Activated T-helper 2 cell treated with anti-CD3 and anti-CD28 coated beads, Interferon-gamma antibody, Interleukin-2, Interleukin-4, amounts not matched to agents 10 μg/mL and 5 μg/mL and 100 μg/mL, durations not matched to agents 14 hours and 24 hours and 36 hours (primary cell): ENCODE measurements at regions not wholly inside any gene's neighbourhood (a gene's known extent, or its start where the extent isn't known, plus 50 kb on each side); places are given as distances from the start of the nearest gene placed in this dataset.

Experiments
- DNase-seq: peaks from one replicate; pipeline ENCODE4 v3.0.0; 2021; ENCODE audit warnings: low spot score
- H3K27ac Mint-ChIP-seq: one replicate; pipeline ENCODE4 v1.8.0; 2021; ENCODE audit warnings: mixed read lengths
- H3K27me3 Mint-ChIP-seq: one replicate; pipeline ENCODE4 v1.8.0; 2021; ENCODE audit warnings: low read depth, mixed read lengths
- H3K36me3 Mint-ChIP-seq: one replicate; pipeline ENCODE4 v1.8.0; 2021; ENCODE audit warnings: low read depth, mixed read lengths
- H3K4me1 Mint-ChIP-seq: one replicate; pipeline ENCODE4 v1.8.0; 2021; ENCODE audit warnings: low read depth, mixed read lengths
- H3K4me3 Mint-ChIP-seq: one replicate; pipeline ENCODE4 v1.8.0; 2021; ENCODE audit warnings: low read depth, mild to moderate bottlenecking, moderate library complexity, mixed read lengths
- H3K9me3 Mint-ChIP-seq: one replicate; pipeline ENCODE4 v1.8.0; 2021; ENCODE audit warnings: mixed read lengths
- intact Hi-C: fragments of 100-400 bp; cut with micrococcal nuclease; formaldehyde crosslinking; loops from one replicate; pipeline ENCODE4 v1.15.1; 2023

DNA sequence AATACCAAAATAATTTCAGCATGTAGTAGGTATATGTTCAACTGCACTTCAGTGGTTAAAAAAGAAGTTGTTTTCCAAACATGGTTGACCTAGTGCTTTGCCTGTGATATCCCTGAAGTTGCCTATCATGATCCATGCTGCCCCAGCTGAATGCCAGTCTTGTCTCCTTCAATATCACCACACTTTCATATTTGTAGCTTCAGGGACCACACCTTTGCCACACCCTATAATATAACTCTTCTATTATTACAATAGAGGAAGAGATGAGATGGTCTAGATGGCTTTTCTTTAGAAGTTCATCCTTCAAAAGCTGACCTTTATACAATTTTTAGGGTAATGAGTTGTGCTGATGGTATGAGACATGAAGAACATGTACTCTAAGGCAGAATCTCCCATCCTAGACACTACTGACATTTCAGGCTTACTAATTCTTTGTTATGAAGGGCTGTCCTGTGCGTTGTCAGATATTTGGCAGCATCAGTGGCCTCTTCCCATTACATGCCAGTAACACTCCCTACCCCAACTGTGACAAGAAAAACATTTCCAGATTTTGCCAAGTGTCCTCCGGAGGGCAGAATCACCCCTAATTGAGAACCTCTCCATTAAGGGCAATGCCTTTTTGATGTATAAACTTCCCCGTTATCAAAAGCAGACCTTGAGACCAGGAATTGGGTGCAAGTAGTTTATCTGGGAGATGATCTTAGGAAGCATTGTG, 76.2 kb upstream of the PLCL2 start:
- Mint-ChIP-seq H3K27me3 (peaks cover 46% of the 10 kb centered on the region), H3K4me1 (peaks cover 14% of the 10 kb centered on the region), H3K27ac (no peak overlapping the region), H3K9me3 (no peaks in the 10 kb centered on the region), H3K4me3 (no peak overlapping the region), H3K36me3 (no peaks in the 10 kb centered on the region)
- no peak for DNase-seq
- intact Hi-C loops: no loop called here

DNA sequence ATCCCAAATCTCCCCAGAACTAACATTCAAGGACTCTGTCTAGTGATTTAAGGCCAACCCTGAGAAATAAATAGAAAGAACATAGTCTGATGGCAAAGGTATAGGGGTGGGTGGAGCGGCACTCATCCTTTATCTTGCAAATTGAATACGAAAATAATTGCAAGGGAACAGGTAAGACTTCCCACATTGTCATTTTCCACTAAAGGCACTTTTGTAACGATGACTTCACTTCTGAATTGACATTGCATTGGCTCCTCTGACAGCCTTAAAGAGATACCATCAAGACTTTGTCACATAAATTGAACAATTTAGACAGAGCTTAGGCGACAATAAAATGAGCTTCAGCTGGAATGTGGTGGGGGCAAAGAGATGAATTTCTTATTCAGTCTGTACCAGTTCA, 75.3 kb upstream of the PLCL2 start:
- Mint-ChIP-seq H3K27ac (no peak overlapping the region), H3K36me3 (no peaks in the 10 kb centered on the region), H3K27me3 (peaks cover 47% of the 10 kb centered on the region), H3K4me3 (no peak overlapping the region), H3K9me3 (peaks cover 3% of the 10 kb centered on the region), H3K4me1 (peaks cover 14% of the 10 kb centered on the region)
- no peak for DNase-seq
- intact Hi-C loops: no loop called here

DNA sequence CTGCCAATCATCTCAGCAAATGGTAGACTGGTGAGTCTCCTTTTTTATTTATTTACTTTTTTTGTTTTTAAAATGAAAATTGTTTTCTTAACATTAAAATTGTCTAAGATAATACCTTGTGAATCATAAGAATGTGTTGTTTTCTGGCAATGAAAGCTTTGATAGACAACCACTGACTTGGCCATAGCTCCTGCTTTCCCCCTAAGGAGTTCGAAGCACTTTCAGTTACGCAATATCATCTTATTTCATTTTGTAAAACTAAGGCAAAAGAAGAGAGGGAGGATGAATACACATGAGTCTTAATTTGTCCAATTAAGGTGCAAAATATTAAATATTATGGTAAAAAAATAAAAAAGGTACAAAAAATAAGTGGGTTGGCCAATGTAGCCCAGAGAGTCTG, 74.8 kb upstream of the PLCL2 start:
- Mint-ChIP-seq H3K27me3 (peaks cover 42% of the 10 kb centered on the region), H3K4me3 (no peak overlapping the region), H3K9me3 (peaks cover 5% of the 10 kb centered on the region), H3K4me1 (peaks cover 14% of the 10 kb centered on the region), H3K36me3 (no peaks in the 10 kb centered on the region), H3K27ac (no peak overlapping the region)
- DNase-seq: no peak
- intact Hi-C loops: no loop called here

DNA sequence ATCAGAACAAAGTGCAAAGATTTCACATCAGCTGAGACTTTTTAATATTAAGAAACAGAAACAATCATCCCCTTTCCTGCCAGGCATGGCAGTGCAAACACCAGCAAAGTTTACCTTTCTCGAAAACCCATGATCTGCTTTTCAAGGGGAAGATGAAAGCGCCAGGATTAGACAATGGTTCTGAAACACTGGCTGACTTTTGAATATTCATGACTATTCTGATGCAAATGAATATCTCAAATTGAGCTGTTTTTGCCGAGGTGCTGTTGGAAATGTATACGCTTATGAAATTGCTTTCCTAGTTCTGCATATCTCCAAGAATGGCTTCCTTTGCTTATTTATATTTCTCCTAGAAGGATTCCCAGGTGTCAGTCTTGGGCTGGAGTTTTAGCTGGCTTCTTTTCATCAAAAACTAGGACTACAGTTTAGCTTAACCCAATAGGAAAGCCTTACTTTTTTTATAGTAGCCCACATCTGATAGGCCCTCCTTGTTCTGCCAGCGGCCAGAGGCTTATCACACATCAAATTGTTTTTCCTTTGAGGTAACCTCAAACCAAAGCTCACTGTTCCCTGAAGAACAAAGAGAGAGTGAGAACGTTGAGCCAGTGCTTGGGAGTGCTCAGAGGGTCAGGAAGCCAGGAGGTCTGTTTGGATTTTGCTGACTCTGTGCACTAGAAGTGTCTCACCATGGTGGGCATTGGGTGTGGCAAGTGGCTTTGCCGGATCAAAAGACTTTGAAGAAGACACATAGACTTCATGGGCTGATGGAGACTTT, 74.0 kb upstream of the PLCL2 start:
- H3K4me3 Mint-ChIP-seq: no peak overlapping the region
- no peaks in the 10 kb centered on the region for H3K36me3 Mint-ChIP-seq
- DNase-seq: no peak

DNA sequence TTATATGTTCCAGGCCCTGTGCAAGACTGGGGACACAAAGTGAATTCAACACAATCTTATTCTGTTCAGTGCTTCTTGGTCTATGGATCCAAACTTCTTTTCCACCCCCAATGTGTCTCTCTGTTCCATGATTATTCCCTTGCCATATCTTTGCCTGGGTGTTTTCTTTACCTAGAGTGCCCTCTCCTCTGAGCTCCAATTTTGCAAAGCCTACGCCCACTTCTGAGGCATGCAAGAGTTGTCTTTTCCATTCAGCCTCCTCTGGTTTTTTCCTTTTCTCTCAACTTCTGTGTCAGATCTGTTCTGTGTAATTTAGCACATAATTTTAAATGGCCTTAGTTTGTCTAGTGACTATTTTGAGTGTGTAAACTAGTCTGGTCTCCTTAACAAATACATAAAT, 72.8 kb upstream of the PLCL2 start:
- H3K4me1 Mint-ChIP-seq: peaks cover 14% of the 10 kb centered on the region
- H3K27ac Mint-ChIP-seq: no peak overlapping the region
- H3K36me3 Mint-ChIP-seq: no peaks in the 10 kb centered on the region
- no peak overlapping the region for H3K4me3 Mint-ChIP-seq
- peaks cover 5% of the 10 kb centered on the region for H3K9me3 Mint-ChIP-seq
- intact Hi-C loops: no loop called here
- DNase-seq: no peak
- H3K27me3 Mint-ChIP-seq: peaks cover 29% of the 10 kb centered on the region

More for the DNA sequence above, 74.0 kb upstream of the PLCL2 start:
- peaks cover 5% of the 10 kb centered on the region for H3K9me3 Mint-ChIP-seq
- intact Hi-C loops: no loop called here
- H3K4me1 Mint-ChIP-seq: peaks cover 14% of the 10 kb centered on the region
- H3K27me3 Mint-ChIP-seq: peaks cover 39% of the 10 kb centered on the region
- H3K27ac Mint-ChIP-seq: no peak overlapping the region

DNA sequence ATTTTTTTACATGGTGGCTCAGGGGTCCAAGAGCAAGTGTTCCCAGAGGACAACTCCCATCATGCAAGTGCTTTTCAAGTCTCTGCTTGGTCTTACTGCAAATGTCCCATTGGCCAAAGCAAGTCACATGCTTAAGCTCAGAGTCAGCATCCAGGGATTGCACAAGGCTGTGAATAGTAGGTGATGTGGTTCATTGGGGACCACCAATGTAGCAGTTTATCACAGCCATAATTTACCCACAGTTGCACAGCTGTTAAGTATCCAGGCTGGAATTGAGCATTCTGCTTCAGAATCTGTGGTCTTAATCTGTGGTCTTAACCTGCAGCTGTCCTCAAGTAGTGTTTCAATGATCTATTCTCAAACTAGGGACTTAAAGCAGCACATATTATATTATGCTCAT, 71.4 kb upstream of the PLCL2 start:
- intact Hi-C loops: no loop called here
- H3K4me3 Mint-ChIP-seq: no peak overlapping the region
- H3K9me3 Mint-ChIP-seq: peaks cover 5% of the 10 kb centered on the region
- peaks cover 14% of the 10 kb centered on the region for H3K4me1 Mint-ChIP-seq
- H3K27me3 Mint-ChIP-seq: peaks cover 26% of the 10 kb centered on the region
- DNase-seq: no peak
- no peaks in the 10 kb centered on the region for H3K36me3 Mint-ChIP-seq
- no peak overlapping the region for H3K27ac Mint-ChIP-seq

DNA sequence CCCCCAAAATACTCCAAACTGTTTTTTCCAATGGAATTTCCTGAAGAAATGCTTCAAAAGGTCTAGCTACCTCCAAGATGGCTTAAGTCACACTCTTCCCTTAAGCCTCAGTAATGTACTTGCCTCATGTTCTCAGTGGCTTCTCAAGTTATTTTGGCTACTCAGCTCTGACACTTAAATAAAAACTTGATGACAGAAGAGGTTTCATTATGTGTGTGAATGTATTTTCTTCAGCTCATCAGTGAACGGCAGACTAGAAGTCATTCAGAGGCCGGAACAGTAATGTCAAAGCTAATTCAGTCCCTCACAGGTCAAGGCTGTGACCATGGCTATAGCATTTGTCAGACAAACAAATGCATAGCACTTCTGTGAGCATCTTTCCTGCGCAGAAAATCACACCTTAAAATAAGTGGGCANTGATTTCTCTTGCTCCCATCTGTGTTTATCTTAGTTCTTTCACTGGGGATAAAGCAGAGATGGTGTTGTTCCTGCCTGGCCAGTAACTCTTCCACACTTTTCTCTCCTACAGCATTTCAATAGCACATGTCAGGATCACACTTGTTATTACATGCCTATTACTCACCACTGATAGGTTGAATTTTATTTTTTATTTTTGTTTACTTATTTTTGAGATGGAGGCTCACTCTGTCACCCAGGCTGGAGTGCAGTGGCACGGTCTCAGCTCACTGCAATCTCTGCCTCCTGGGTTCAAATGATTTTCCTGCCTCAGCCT, 68.5 kb upstream of the PLCL2 start:
- H3K36me3 Mint-ChIP-seq: no peaks in the 10 kb centered on the region
- H3K4me3 Mint-ChIP-seq: no peak overlapping the region
- peaks cover 26% of the 10 kb centered on the region for H3K27me3 Mint-ChIP-seq
- DNase-seq: no peak
- no peak overlapping the region for H3K27ac Mint-ChIP-seq
- peaks cover 5% of the 10 kb centered on the region for H3K9me3 Mint-ChIP-seq
- peaks cover 9% of the 10 kb centered on the region for H3K4me1 Mint-ChIP-seq
- intact Hi-C loops: no loop called here

DNA sequence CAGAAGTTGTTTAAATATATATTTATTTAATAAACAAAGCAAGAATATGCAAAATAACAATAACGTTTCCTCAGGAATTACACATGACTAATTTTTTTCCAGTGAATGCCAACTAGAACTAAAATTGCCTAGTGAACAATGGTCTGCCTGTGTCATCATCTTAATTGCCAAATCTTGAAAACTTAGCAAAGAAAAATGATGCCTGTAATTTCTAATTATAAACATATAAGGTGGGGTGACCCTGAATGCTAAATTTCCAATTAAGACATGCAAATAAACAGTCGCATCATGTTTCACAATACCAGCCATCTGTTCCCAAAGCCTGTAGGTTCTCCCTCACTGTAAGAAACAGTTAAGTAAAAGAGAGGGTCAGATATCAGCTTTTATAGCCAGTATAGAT, 67.6 kb upstream of the PLCL2 start:
- Mint-ChIP-seq H3K4me1 (peaks cover 2% of the 10 kb centered on the region), H3K36me3 (no peaks in the 10 kb centered on the region), H3K27me3 (peaks cover 32% of the 10 kb centered on the region), H3K4me3 (no peak overlapping the region), H3K9me3 (peaks cover 5% of the 10 kb centered on the region), H3K27ac (no peak overlapping the region)
- intact Hi-C loops: no loop called here
- no peak for DNase-seq

DNA sequence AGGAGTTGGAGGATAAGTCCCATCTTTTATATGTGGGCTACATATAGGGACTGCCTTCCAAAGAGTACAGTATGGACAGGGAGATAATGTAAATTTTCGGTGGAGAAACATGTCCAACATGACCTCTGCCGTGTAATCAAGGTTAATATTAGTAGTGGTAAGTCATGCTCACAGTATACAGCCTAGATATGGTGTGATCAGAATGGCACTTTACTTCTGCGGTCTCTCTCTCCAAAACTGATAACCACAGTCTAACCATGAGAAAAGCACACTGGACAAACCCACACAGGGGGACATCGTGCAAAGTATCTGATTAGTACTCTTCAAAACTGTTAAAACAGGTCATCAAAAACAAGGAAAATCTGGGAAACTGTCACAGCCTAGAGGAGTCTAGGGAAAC, 66.6 kb upstream of the PLCL2 start:
- no peaks in the 10 kb centered on the region for H3K36me3 Mint-ChIP-seq
- no peak overlapping the region for H3K4me3 Mint-ChIP-seq
- DNase-seq: no peak
- H3K27me3 Mint-ChIP-seq: peaks cover 40% of the 10 kb centered on the region
- intact Hi-C loops: no loop called here
- peaks cover 5% of the 10 kb centered on the region for H3K9me3 Mint-ChIP-seq
- H3K27ac Mint-ChIP-seq: no peak overlapping the region
- H3K4me1 Mint-ChIP-seq: peaks cover 3% of the 10 kb centered on the region

DNA sequence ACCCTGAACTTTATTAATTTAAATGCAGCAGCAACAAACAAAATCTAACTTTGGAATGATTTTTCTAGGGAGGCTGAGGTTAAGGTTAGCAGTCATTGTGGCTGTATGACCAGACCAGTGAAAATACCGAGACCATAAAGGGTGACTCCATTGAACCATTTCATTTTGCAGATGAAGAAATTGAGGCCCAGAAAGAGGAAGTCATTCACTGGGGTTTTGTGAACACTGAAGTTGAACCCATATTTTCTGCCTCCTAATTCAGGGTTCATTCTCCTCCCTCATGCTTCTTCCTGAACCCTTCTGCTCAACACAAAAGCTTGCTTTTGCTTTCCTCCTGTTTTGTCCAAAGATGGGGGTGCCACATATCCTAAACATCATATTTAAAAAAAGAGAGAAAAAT, 65.8 kb upstream of the PLCL2 start:
- no peak for DNase-seq
- Mint-ChIP-seq H3K27me3 (peaks cover 36% of the 10 kb centered on the region), H3K36me3 (no peaks in the 10 kb centered on the region), H3K4me1 (peaks cover 9% of the 10 kb centered on the region), H3K27ac (no peak overlapping the region), H3K4me3 (no peak overlapping the region), H3K9me3 (peaks cover 5% of the 10 kb centered on the region)
- intact Hi-C loops: no loop called here

DNA sequence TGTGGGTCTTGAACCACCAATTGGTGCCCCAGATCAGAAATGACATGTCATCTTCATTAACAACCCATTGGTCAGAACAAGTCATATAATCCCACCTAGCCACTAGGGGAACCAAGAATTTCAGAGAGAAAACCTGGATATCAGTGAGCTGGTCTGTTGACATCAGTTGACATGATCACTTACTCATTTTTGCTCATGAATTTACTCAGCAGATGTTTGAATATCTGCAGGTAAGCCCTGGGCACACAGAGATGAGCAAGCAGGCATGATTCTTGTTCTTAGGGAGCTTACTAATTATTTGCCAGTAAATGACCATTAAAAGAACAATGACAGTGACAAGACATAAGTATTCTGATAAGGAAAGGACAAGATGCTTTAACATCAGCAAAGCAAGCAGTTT, 64.3 kb upstream of the PLCL2 start:
- H3K4me1 Mint-ChIP-seq: peaks cover 18% of the 10 kb centered on the region
- intact Hi-C loops: loop anchor here (10.0 kb wide), 3 partner anchors 64 to 526 kb away; partner anchors contain the start of gene PLCL2
- H3K9me3 Mint-ChIP-seq: no peaks in the 10 kb centered on the region
- peaks cover 41% of the 10 kb centered on the region for H3K27me3 Mint-ChIP-seq
- no peak overlapping the region for H3K27ac Mint-ChIP-seq
- no peaks in the 10 kb centered on the region for H3K36me3 Mint-ChIP-seq
- no peak overlapping the region for H3K4me3 Mint-ChIP-seq
- DNase-seq: no peak

DNA sequence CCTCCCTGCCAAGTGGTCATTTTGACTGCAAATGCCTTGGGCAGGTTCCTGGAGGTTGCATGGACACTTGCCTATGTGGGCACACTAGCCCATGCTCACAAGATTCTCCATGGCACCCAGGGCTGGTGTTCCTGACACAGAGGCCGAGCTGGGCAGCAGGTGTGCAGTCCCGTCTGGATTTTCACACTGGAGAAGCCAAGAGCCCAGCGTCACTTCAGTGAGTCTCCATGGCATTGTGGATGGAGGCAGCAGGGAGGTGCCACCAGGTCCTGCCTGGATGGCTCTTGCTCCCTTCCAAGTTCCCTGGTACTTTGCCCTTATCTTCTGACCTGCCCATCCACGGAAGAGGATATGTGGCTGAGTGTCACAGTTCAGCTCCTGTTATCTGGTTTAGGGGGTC, 63.7 kb upstream of the PLCL2 start:
- Mint-ChIP-seq H3K4me1 (peaks cover 18% of the 10 kb centered on the region), H3K9me3 (no peaks in the 10 kb centered on the region)

More for the DNA sequence above, 63.7 kb upstream of the PLCL2 start:
- Mint-ChIP-seq H3K36me3 (no peaks in the 10 kb centered on the region), H3K27ac (no peak overlapping the region), H3K27me3 (peaks cover 47% of the 10 kb centered on the region), H3K4me3 (no peak overlapping the region)
- DNase-seq: no peak
- intact Hi-C loops: loop anchor here (10.0 kb wide), 3 partner anchors 64 to 526 kb away; partner anchors contain the start of gene PLCL2
